ENCODE measurements at regions not wholly inside any gene's neighbourhood (a gene's known extent, or its start where the extent isn't known, plus 50 kb on each side); places are given as distances from the start of the nearest gene placed in this dataset.

DNA sequence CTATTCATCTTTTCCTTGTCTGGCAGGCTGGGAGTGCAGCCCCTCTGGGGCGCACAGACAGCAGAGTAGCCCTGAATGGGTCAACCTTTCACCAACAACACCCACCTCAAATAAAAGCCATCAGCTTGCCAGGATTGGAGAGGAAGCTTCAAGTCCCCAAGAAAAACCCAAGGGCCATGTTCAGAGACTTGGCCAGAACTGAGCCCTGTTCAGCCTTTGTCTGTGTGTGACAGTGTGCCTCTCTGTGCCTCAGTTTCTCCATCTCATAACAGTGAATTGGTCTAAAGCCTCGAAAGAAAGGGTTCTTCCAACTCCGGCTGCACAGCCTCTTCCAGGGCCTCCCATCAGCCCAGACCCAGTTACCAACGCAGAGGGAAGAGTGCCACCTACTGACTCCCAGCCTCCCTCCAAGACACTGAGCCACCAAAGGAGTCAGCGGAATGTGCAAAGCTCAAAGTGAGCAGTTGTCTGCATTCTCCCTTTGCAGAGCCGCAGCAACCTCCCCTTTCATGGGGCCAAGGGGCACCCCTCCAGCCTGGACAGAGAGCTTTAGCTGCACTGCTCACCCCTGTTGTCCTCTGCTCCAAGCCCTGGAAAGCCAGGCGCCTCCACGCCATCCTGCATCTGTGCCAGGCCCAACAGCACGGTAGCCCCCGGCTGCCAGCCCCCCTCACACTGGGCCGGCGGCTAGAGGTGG lies 82.7 kb upstream of the TOP1 start (continued):
- TF ChIP-seq PAF1 (CRISPR knock-in tag; IDR thresholded peaks at IDR 0.05): no peak

- no peak overlapping the region for H3K27ac ChIP-seq (ENCODE audit: extremely low read length, insufficient read depth, low read length)
- no peaks in the 10 kb centered on the region for H3K79me2 ChIP-seq (ENCODE audit: insufficient read depth, low read length)
- peaks cover 0 to 8% of the 10 kb centered on the region in 2 experiments; a peak in 2 of 5 replicates for H3K27me3 ChIP-seq (ENCODE audit: control insufficient read depth in 1 of 2, insufficient read depth in 2 of 2, low read length in 2 of 2)
- intact Hi-C loops (cut with micrococcal nuclease; ENCODE audit: unreplicated experiment) (loop anchor here (1.0 to 5.0 kb wide), 5 partner anchors 149 to 784 kb away; no protein-coding TSS in a partner anchor), in situ Hi-C loops (cut with HindIII; ENCODE audit: extremely low pct_ligation_motif_present, low pct_unique_long_range_greater_than_20kb) (no loop called here)
- DNase-seq (ENCODE audit: low spot score): no peak
- H3K9ac ChIP-seq (ENCODE audit: insufficient read depth, low read depth, low read length): no peak overlapping the region
- H3K4me3 ChIP-seq (replicated peaks in 1 of 3; ENCODE audit: insufficient read depth in 1 of 3, low read depth in 2 of 3, low read length in 3 of 3): no peak overlapping the region
- POLR2A ChIA-PET: no interaction called here
- FAIRE-seq: no peak
- no peak for TF ChIP-seq ZNF143 (CRISPR knock-in tag; IDR thresholded peaks at IDR 0.05)
- TF ChIP-seq, protein P1, sequence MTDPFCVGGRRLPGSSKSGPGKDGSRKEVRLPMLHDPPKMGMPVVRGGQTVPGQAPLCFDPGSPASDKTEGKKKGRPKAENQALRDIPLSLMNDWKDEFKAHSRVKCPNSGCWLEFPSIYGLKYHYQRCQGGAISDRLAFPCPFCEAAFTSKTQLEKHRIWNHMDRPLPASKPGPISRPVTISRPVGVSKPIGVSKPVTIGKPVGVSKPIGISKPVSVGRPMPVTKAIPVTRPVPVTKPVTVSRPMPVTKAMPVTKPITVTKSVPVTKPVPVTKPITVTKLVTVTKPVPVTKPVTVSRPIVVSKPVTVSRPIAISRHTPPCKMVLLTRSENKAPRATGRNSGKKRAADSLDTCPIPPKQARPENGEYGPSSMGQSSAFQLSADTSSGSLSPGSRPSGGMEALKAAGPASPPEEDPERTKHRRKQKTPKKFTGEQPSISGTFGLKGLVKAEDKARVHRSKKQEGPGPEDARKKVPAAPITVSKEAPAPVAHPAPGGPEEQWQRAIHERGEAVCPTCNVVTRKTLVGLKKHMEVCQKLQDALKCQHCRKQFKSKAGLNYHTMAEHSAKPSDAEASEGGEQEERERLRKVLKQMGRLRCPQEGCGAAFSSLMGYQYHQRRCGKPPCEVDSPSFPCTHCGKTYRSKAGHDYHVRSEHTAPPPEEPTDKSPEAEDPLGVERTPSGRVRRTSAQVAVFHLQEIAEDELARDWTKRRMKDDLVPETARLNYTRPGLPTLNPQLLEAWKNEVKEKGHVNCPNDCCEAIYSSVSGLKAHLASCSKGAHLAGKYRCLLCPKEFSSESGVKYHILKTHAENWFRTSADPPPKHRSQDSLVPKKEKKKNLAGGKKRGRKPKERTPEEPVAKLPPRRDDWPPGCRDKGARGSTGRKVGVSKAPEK (CRISPR knock-in tag; IDR thresholded peaks at IDR 0.05; ENCODE audit: borderline replicate concordance): 0 out of 2 replicates have a peak, but pooled peaks have one; percentile 5
- WGBS (ENCODE audit: low lambda C conversion rate): 58% methylated on average over 11 of the region's 11 CpGs
- no peaks in the 10 kb centered on the region for H3K36me3 ChIP-seq (replicated peaks in 1 of 2; ENCODE audit: control insufficient read depth in 1 of 2, insufficient read depth in 2 of 2, low read length in 2 of 2)
- H4K20me1 ChIP-seq (ENCODE audit: insufficient read depth, low read length): no peaks in the 10 kb centered on the region
- H2AFZ ChIP-seq (ENCODE audit: low read length): no peak overlapping the region
- CTCF ChIA-PET (ENCODE audit: low intra/inter-chr PET ratio, low total read pairs): interaction anchor here (1.8 to 2.1 kb wide), 2 partner anchors 149 to 205 kb away, joined by 11 to 16 read pairs; no protein-coding TSS in a partner anchor
- no peak overlapping the region for H3K4me2 ChIP-seq (ENCODE audit: low read depth, low read length)
- no peaks in the 10 kb centered on the region for H3K9me3 ChIP-seq (ENCODE audit: low read length)
- no TSS peak for BruUV-seq (replicated peaks)
- H3K4me1 ChIP-seq (ENCODE audit: insufficient read depth, low read length): peaks cover 11% of the 10 kb centered on the region
- ATAC-seq: no peak
These were observed 82.2 kb upstream of the TOP1 start for GRCh38 chr20:40946451-40946850.
